ENCODE measurements at regions not wholly inside any gene's neighbourhood (a gene's known extent, or its start where the extent isn't known, plus 50 kb on each side); places are given as distances from the start of the nearest gene placed in this dataset.

GRCh38 chr4:41318839-41319530 is 62.3 kb downstream of the UCHL1 start:
- ATAC-seq = no peak
- TF ChIP-seq TCF4 (CRISPR knock-in tag; IDR thresholded peaks at IDR 0.05; ENCODE audit: borderline replicate concordance) (no peak), POU6F1 (CRISPR knock-in tag; IDR thresholded peaks at IDR 0.05; ENCODE audit: borderline replicate concordance, low read depth) (no peak), ZFP30 (CRISPR knock-in tag; IDR thresholded peaks at IDR 0.05) (no peak), ZNF565 (CRISPR knock-in tag; conservative IDR thresholded peaks at IDR 0.05; ENCODE audit: low read depth) (no peak), TOX (CRISPR knock-in tag; IDR thresholded peaks at IDR 0.05; ENCODE audit: borderline replicate concordance) (no peak), SNAI2 (CRISPR knock-in tag; IDR thresholded peaks at IDR 0.05) (no peak), CREB5 (CRISPR knock-in tag; IDR thresholded peaks at IDR 0.05; ENCODE audit: low read depth) (no peak), RARB (CRISPR knock-in tag; IDR thresholded peaks at IDR 0.05) (no peak), TSHZ2 (CRISPR knock-in tag; IDR thresholded peaks at IDR 0.05) (no peak), ARNTL (CRISPR knock-in tag; IDR thresholded peaks at IDR 0.05; ENCODE audit: borderline replicate concordance, low read depth) (no peak), PPARA (CRISPR knock-in tag; IDR thresholded peaks at IDR 0.05; ENCODE audit: borderline replicate concordance) (no peak), GLIS3 (CRISPR knock-in tag; IDR thresholded peaks at IDR 0.05) (no peak), CSRNP3 (CRISPR knock-in tag; IDR thresholded peaks at IDR 0.05) (no peak), CSDC2 (CRISPR knock-in tag; IDR thresholded peaks at IDR 0.05) (no peak)

GRCh38 chr4:41319553-41319952 is 62.8 kb downstream of the UCHL1 start:
- ATAC-seq = no peak
- TF ChIP-seq ZC3H10 (CRISPR knock-in tag; IDR thresholded peaks at IDR 0.05) (no peak), CREB5 (CRISPR knock-in tag; IDR thresholded peaks at IDR 0.05; ENCODE audit: low read depth) (peak; percentile 66; the same call in 1 of the 2 replicates), ZNF8 (CRISPR knock-in tag; IDR thresholded peaks at IDR 0.05) (no peak), ISL1 (CRISPR knock-in tag; IDR thresholded peaks at IDR 0.05) (peak; percentile 78), ZFP3 (CRISPR knock-in tag; IDR thresholded peaks at IDR 0.05) (0 out of 2 replicates have a peak, but pooled peaks have one; percentile 27)

- TF ChIP-seq ARNTL (CRISPR knock-in tag; IDR thresholded peaks at IDR 0.05; ENCODE audit: borderline replicate concordance, low read depth) = no peak
- TF ChIP-seq RARB (CRISPR knock-in tag; IDR thresholded peaks at IDR 0.05) = no peak
- no peak for TF ChIP-seq OSR1 (CRISPR knock-in tag; IDR thresholded peaks at IDR 0.05)
- no peak for TF ChIP-seq ISL1 (CRISPR knock-in tag; IDR thresholded peaks at IDR 0.05)
- no peak for TF ChIP-seq PPARA (CRISPR knock-in tag; IDR thresholded peaks at IDR 0.05; ENCODE audit: borderline replicate concordance)
- TF ChIP-seq GLIS3 (CRISPR knock-in tag; IDR thresholded peaks at IDR 0.05) = no peak
- no peak for TF ChIP-seq TCF4 (CRISPR knock-in tag; IDR thresholded peaks at IDR 0.05; ENCODE audit: borderline replicate concordance)
- TF ChIP-seq BACH2 (CRISPR knock-in tag; IDR thresholded peaks at IDR 0.05; ENCODE audit: borderline replicate concordance) = no peak
- TF ChIP-seq ZC3H10 (CRISPR knock-in tag; IDR thresholded peaks at IDR 0.05) = no peak
- no peak for TF ChIP-seq TOX (CRISPR knock-in tag; IDR thresholded peaks at IDR 0.05; ENCODE audit: borderline replicate concordance)
- TF ChIP-seq, protein P1, sequence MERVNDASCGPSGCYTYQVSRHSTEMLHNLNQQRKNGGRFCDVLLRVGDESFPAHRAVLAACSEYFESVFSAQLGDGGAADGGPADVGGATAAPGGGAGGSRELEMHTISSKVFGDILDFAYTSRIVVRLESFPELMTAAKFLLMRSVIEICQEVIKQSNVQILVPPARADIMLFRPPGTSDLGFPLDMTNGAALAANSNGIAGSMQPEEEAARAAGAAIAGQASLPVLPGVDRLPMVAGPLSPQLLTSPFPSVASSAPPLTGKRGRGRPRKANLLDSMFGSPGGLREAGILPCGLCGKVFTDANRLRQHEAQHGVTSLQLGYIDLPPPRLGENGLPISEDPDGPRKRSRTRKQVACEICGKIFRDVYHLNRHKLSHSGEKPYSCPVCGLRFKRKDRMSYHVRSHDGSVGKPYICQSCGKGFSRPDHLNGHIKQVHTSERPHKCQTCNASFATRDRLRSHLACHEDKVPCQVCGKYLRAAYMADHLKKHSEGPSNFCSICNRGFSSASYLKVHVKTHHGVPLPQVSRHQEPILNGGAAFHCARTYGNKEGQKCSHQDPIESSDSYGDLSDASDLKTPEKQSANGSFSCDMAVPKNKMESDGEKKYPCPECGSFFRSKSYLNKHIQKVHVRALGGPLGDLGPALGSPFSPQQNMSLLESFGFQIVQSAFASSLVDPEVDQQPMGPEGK (CRISPR knock-in tag; IDR thresholded peaks at IDR 0.05; ENCODE audit: borderline replicate concordance) = no peak
- no peak for TF ChIP-seq ZNF8 (CRISPR knock-in tag; IDR thresholded peaks at IDR 0.05)
- TF ChIP-seq CSRNP3 (CRISPR knock-in tag; IDR thresholded peaks at IDR 0.05) = no peak
- no peak for TF ChIP-seq ZNF70 (CRISPR knock-in tag; IDR thresholded peaks at IDR 0.05)
- no peak for TF ChIP-seq ZNF565 (CRISPR knock-in tag; conservative IDR thresholded peaks at IDR 0.05; ENCODE audit: low read depth)
- TF ChIP-seq CSDC2 (CRISPR knock-in tag; IDR thresholded peaks at IDR 0.05) = no peak
- ATAC-seq = no peak
Observed at GRCh38 chr4:41320278-41320677, 63.5 kb downstream of the UCHL1 start.
